Mesodermal cell (in vitro differentiated cells): ENCODE measurements at regions not wholly inside any gene's neighbourhood (a gene's known extent, or its start where the extent isn't known, plus 50 kb on each side); places are given as distances from the start of the nearest gene placed in this dataset.
"Not testable (repeated sequence)": the region's sequence is repeated elsewhere in the genome, so short reads cannot be mapped to it uniquely, and the experiment has no call there.

Source experiments
- H3K27ac ChIP-seq: 2 replicates; pipeline ENCODE4 v1.7.0; 2013; ENCODE audit warnings: mild to moderate bottlenecking, low read depth, low read length, moderate library complexity; ENCODE audit not compliant: severe bottlenecking
- H3K36me3 ChIP-seq: 2 replicates; pipeline ENCODE4 v1.7.1; 2013; ENCODE audit warnings: mild to moderate bottlenecking, low read length, moderate library complexity; ENCODE audit not compliant: control insufficient read depth, insufficient read depth
- H3K4me1 ChIP-seq: one replicate; pipeline ENCODE4 v1.7.1; 2013; ENCODE audit warnings: mild to moderate bottlenecking, low read length; ENCODE audit not compliant: insufficient read depth, control insufficient read depth, poor library complexity, severe bottlenecking
- H3K4me3 ChIP-seq: 2 replicates; pipeline ENCODE4 v1.7.0; 2013; ENCODE audit warnings: low read length, control low read depth, mild to moderate bottlenecking; ENCODE audit not compliant: insufficient read depth, poor library complexity, severe bottlenecking; ENCODE audit errors: extremely low read depth
- H3K9me3 ChIP-seq: 2 replicates; pipeline ENCODE4 v1.7.1; 2013; ENCODE audit warnings: mild to moderate bottlenecking, low read length, moderate library complexity; ENCODE audit not compliant: control insufficient read depth
- WGBS, 2 experiments: methylation state at CpG; one replicate each; pipeline ENCODE4 v1.1.5; 2013; ENCODE audit warnings: missing lambda C conversion rate in 2 of 2; ENCODE audit not compliant: insufficient coverage in 2 of 2; 5-methylcytosine and 5-hydroxymethylcytosine counted together

GRCh38 chrX:139002319-139002718 lies 290.8 kb upstream of the FGF13 start:
- WGBS, 2 experiments = no CpG with 5 or more reads among the region's 3 CpGs
- no peak overlapping the region for H3K27ac ChIP-seq
- H3K9me3 ChIP-seq = no peaks in the 10 kb centered on the region
- no peaks in the 10 kb centered on the region for H3K4me1 ChIP-seq
- H3K36me3 ChIP-seq = no peaks in the 10 kb centered on the region
- no peak overlapping the region for H3K4me3 ChIP-seq

- H3K4me3 ChIP-seq = no peak overlapping the region
- H3K36me3 ChIP-seq = no peaks in the 10 kb centered on the region
- 60 to 100% methylated on average over 1 of the region's 11 CpGs for WGBS, 2 experiments
- no peaks in the 10 kb centered on the region for H3K9me3 ChIP-seq
- no peak overlapping the region for H3K27ac ChIP-seq
- H3K4me1 ChIP-seq = no peaks in the 10 kb centered on the region
Measured at GRCh38 chrX:138996268-138996667, 284.8 kb upstream of the FGF13 start.

GRCh38 chrX:138995458-138995857 lies 283.9 kb upstream of the FGF13 start:
- no CpG with 5 or more reads among the region's 2 CpGs for WGBS, 2 experiments
- Histone ChIP-seq H3K27ac (no peak overlapping the region), H3K36me3 (no peaks in the 10 kb centered on the region), H3K4me1 (no peaks in the 10 kb centered on the region), H3K4me3 (no peak overlapping the region), H3K9me3 (no peaks in the 10 kb centered on the region)

GRCh38 chrX:138990425-138990824 lies 278.9 kb upstream of the FGF13 start:
- WGBS, 2 experiments = 79 to 88% methylated on average over 2 of the region's 8 CpGs
- H3K4me3 ChIP-seq, H3K9me3 ChIP-seq, H3K36me3 ChIP-seq, H3K27ac ChIP-seq, H3K4me1 ChIP-seq: not testable (repeated sequence)

- no peaks in the 10 kb centered on the region for H3K4me1 ChIP-seq
- WGBS, 2 experiments = no CpG with 5 or more reads among the region's 1 CpG
- H3K36me3 ChIP-seq = no peaks in the 10 kb centered on the region
- no peaks in the 10 kb centered on the region for H3K9me3 ChIP-seq
- no peak overlapping the region for H3K4me3 ChIP-seq
- no peak overlapping the region for H3K27ac ChIP-seq
Measured at GRCh38 chrX:138986866-138987265, 275.3 kb upstream of the FGF13 start.

GRCh38 chrX:138986235-138986634 lies 274.7 kb upstream of the FGF13 start:
- WGBS, 2 experiments = 83 to 100% methylated on average over 1 to 2 of the region's 3 CpGs
- Histone ChIP-seq H3K27ac (no peak overlapping the region), H3K9me3 (no peaks in the 10 kb centered on the region), H3K4me1 (no peaks in the 10 kb centered on the region), H3K4me3 (no peak overlapping the region), H3K36me3 (no peaks in the 10 kb centered on the region)

GRCh38 chrX:138982365-138982764 lies 270.8 kb upstream of the FGF13 start:
- Histone ChIP-seq H3K4me1 (no peaks in the 10 kb centered on the region), H3K27ac (no peak overlapping the region), H3K4me3 (no peak overlapping the region), H3K9me3 (no peaks in the 10 kb centered on the region), H3K36me3 (no peaks in the 10 kb centered on the region)
- 100% methylated on average over 1 of the region's 4 CpGs; no CpG with 5 or more reads in 1 of the 2 experiments for WGBS, 2 experiments

GRCh38 chrX:138964501-138964900 lies 253.0 kb upstream of the FGF13 start:
- Histone ChIP-seq H3K4me3 (no peak overlapping the region), H3K27ac (no peak overlapping the region), H3K4me1 (no peaks in the 10 kb centered on the region), H3K9me3 (no peaks in the 10 kb centered on the region), H3K36me3 (no peaks in the 10 kb centered on the region)
- WGBS, 2 experiments = 100% methylated on average over 1 of the region's 4 CpGs; no CpG with 5 or more reads in 1 of the 2 experiments

GRCh38 chrX:138962419-138962818 lies 250.9 kb upstream of the FGF13 start:
- not testable (repeated sequence) for H3K36me3 ChIP-seq, H3K9me3 ChIP-seq, H3K27ac ChIP-seq, H3K4me3 ChIP-seq, H3K4me1 ChIP-seq
- WGBS, 2 experiments = no CpG with 5 or more reads among the region's 3 CpGs

- Histone ChIP-seq H3K4me3 (no peak overlapping the region), H3K36me3 (no peaks in the 10 kb centered on the region), H3K9me3 (no peaks in the 10 kb centered on the region), H3K4me1 (no peaks in the 10 kb centered on the region), H3K27ac (no peak overlapping the region)
- WGBS, 2 experiments = no CpG with 5 or more reads among the region's 5 CpGs
Measured at GRCh38 chrX:138954976-138955375, 243.5 kb upstream of the FGF13 start.

GRCh38 chrX:138946926-138947325 lies 235.4 kb upstream of the FGF13 start:
- Histone ChIP-seq H3K4me1 (no peaks in the 10 kb centered on the region), H3K9me3 (no peaks in the 10 kb centered on the region), H3K27ac (no peak overlapping the region), H3K36me3 (no peaks in the 10 kb centered on the region), H3K4me3 (no peak overlapping the region)
- WGBS, 2 experiments = no CpG with 5 or more reads among the region's 3 CpGs
